B cell (primary cell): ENCODE measurements at regions not wholly inside any gene's neighbourhood (a gene's known extent, or its start where the extent isn't known, plus 50 kb on each side); places are given as distances from the start of the nearest gene placed in this dataset.

Experiments
- ATAC-seq: fragments of 200-7000 bp; cut with Tn5 transposase; one replicate; pipeline ENCODE4 v1.10.0; 2021; ENCODE audit warnings: low read depth, mild to moderate bottlenecking, moderate number of reproducible peaks, moderate library complexity
- CTCF ChIA-PET: fragments of 350-600 bp; sonication (Branson Sonifier 250); formaldehyde crosslinking; loops from one replicate; lab custom pipeline; 2021; ENCODE audit warnings: antibody characterized with exemption, inconsistent platforms; lab: Charles Lee
- POLR2A ChIA-PET: fragments of 350-600 bp; sonication (Branson Sonifier 250); formaldehyde crosslinking; loops from one replicate; lab custom pipeline; 2021; ENCODE audit warnings: antibody characterized with exemption; lab: Charles Lee
- DNase-seq: peaks from one replicate; pipeline ENCODE4 v3.0.0; 2013
- H2AFZ ChIP-seq: 2 replicates; pipeline ENCODE4 v1.6.1; 2012; ENCODE audit warnings: mild to moderate bottlenecking, low read depth, low read length; ENCODE audit not compliant: insufficient read depth, poor library complexity, severe bottlenecking
- H3K27ac ChIP-seq, 2 donors: 1 replicate in 1 of 2; 2 replicates in 1 of 2; pipeline ENCODE4 v1.5.1; 2012 to 2013; ENCODE audit warnings: low read length in 2 of 2, mild to moderate bottlenecking in 2 of 2, moderate library complexity in 1 of 2
- H3K27me3 ChIP-seq, 4 experiments: fragments of 200-600 bp in 1 of 4; sonication (generic) in 1 of 4; replicated peaks in 1 of 4; 1 replicate in 2 of 4; 2 replicates in 2 of 4; pipeline versions ENCODE4 v1.6.1 to v1.7.0; 2013 to 2016; ENCODE audit warnings: low read length in 3 of 4, mild to moderate bottlenecking in 2 of 4, mixed read lengths in 1 of 4, moderate library complexity in 1 of 4; ENCODE audit not compliant: insufficient read depth in 4 of 4, control insufficient read depth in 3 of 4; ENCODE audit errors: control extremely low read depth in 1 of 4
- H3K36me3 ChIP-seq, 2 experiments: replicated peaks in 1 of 2; 1 replicate in 1 of 2; 2 replicates in 1 of 2; pipeline versions ENCODE4 v1.6.1 to v1.7.1; 2013; ENCODE audit warnings: low read length in 1 of 2; ENCODE audit not compliant: insufficient read depth in 2 of 2, control insufficient read depth in 1 of 2; ENCODE audit errors: control extremely low read depth in 1 of 2, extremely low read depth in 1 of 2
- H3K4me1 ChIP-seq, 2 donors: fragments of 200-600 bp in 1 of 2; sonication (generic) in 1 of 2; 1 replicate in 1 of 2; 2 replicates in 1 of 2; pipeline versions ENCODE4 v1.5.1 to v1.6.1; 2013 to 2017; ENCODE audit warnings: low read length in 2 of 2; ENCODE audit not compliant: control insufficient read depth in 2 of 2, insufficient read depth in 2 of 2
- H3K4me2 ChIP-seq: replicated peaks from 2 replicates; pipeline ENCODE3; 2012; ENCODE audit warnings: mild to moderate bottlenecking, low read depth, low read length; ENCODE audit not compliant: poor library complexity, severe bottlenecking
- H3K4me3 ChIP-seq, 5 experiments: fragments of 200-600 bp in 1 of 5; sonication (generic) in 1 of 5; 1 replicate in 3 of 5; 2 replicates in 2 of 5; pipeline versions ENCODE4 v1.5.1 to v1.7.0; 2011 to 2016; ENCODE audit warnings: low read length in 4 of 5, mild to moderate bottlenecking in 4 of 5, low read depth in 2 of 5, control low read depth in 1 of 5, moderate library complexity in 1 of 5; ENCODE audit not compliant: insufficient read depth in 1 of 5; ENCODE audit errors: control extremely low read depth in 1 of 5, extremely low read depth in 1 of 5
- H3K79me2 ChIP-seq: fragments of 200-600 bp; sonication (generic); one replicate; pipeline ENCODE4 v1.6.0; 2016; ENCODE audit warnings: low read length; ENCODE audit not compliant: control insufficient read depth, insufficient read depth
- H3K9ac ChIP-seq: fragments of 200-600 bp; sonication (generic); 2 replicates; pipeline ENCODE4 v1.6.1; 2017; ENCODE audit warnings: mild to moderate bottlenecking, low read length, moderate library complexity
- H3K9me3 ChIP-seq, 3 donors: one replicate each; pipeline versions ENCODE4 v1.6.1 to v1.7.1; 2013; ENCODE audit warnings: low read length in 2 of 3; ENCODE audit not compliant: control insufficient read depth in 2 of 3, insufficient read depth in 1 of 3; ENCODE audit errors: control extremely low read depth in 1 of 3
- H4K20me1 ChIP-seq: 2 replicates; pipeline ENCODE4 v1.6.0; 2012; ENCODE audit warnings: mild to moderate bottlenecking, low read length; ENCODE audit not compliant: insufficient read depth, control insufficient read depth, poor library complexity, severe bottlenecking
- H3K27ac Mint-ChIP-seq: one replicate; pipeline ENCODE4 v1.8.0; 2021; ENCODE audit warnings: mixed read lengths
- H3K27me3 Mint-ChIP-seq: one replicate; pipeline ENCODE4 v1.8.0; 2021; ENCODE audit warnings: mixed read lengths
- H3K4me1 Mint-ChIP-seq: one replicate; pipeline ENCODE4 v1.8.0; 2021; ENCODE audit warnings: mixed read lengths
- H3K4me3 Mint-ChIP-seq: one replicate; pipeline ENCODE4 v1.8.0; 2021; ENCODE audit warnings: mixed read lengths
- H3K9me3 Mint-ChIP-seq: one replicate; pipeline ENCODE4 v1.8.0; 2022; ENCODE audit warnings: mixed read lengths; ENCODE audit not compliant: insufficient read depth
- EZH2 ChIP-seq: IDR thresholded peaks from 2 replicates; pipeline ENCODE4 v1.6.1; 2012; ENCODE audit warnings: borderline replicate concordance, low read depth, mild to moderate bottlenecking, moderate library complexity, low read length; ENCODE audit not compliant: insufficient read depth, poor library complexity, severe bottlenecking
- WGBS: methylation state at CpG from one replicate; pipeline ENCODE4 v1.1.5; 2013; ENCODE audit warnings: missing lambda C conversion rate; ENCODE audit not compliant: insufficient coverage; 5-methylcytosine and 5-hydroxymethylcytosine counted together
- intact Hi-C: fragments of 100-400 bp; cut with micrococcal nuclease; formaldehyde crosslinking; loops from one replicate; pipeline ENCODE4 v1.10.0; 2022
- TF ChIP-seq, protein P1 (sequence below): fragments of 200-600 bp; IDR thresholded peaks from one replicate; pipeline ENCODE4 v1.8.0; 2022; ENCODE audit warnings: antibody characterized with exemption, mild to moderate bottlenecking

DNA sequence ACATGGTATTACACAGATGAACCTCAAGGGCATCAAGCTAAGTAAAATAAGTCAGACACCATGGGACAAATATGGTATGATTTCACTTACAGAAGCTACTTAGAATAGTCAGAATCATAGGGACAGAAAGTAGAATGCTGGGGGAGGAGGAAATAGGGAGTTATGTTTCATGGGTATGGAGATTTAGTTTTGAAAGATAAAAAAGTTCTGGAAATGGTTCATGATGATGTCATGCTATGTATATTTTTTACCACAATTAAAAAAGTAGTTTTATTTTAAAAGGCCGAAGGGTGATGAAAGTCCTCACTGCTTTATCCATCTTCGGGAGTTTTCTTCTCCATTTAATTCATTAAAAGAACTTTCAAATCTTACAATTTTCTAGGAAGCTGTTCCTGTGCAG is 181.9 kb downstream of the CALCRL start:
- H3K27me3 Mint-ChIP-seq = no peaks in the 10 kb centered on the region
- no peaks in the 10 kb centered on the region for H3K4me1 Mint-ChIP-seq
- Histone ChIP-seq H3K27ac (no peak overlapping the region), H3K36me3 (no peaks in the 10 kb centered on the region), H2AFZ (no peak overlapping the region), H3K4me2 (no peak overlapping the region), H3K79me2 (no peaks in the 10 kb centered on the region), H3K9ac (no peak overlapping the region), H3K4me1 (no peaks in the 10 kb centered on the region), H3K27me3 (no peaks in the 10 kb centered on the region), H4K20me1 (no peaks in the 10 kb centered on the region), H3K4me3 (no peak overlapping the region), H3K9me3 (no peaks in the 10 kb centered on the region)
- H3K9me3 Mint-ChIP-seq = peaks cover 2% of the 10 kb centered on the region
- CTCF ChIA-PET = no interaction called here
- intact Hi-C loops = no loop called here
- H3K27ac Mint-ChIP-seq = no peak overlapping the region
- POLR2A ChIA-PET = no interaction called here
- 100% methylated on average over 1 of the region's 2 CpGs for WGBS
- no peak for ATAC-seq
- DNase-seq = no peak
- TF ChIP-seq EZH2 = no peak
- TF ChIP-seq, protein P1, sequence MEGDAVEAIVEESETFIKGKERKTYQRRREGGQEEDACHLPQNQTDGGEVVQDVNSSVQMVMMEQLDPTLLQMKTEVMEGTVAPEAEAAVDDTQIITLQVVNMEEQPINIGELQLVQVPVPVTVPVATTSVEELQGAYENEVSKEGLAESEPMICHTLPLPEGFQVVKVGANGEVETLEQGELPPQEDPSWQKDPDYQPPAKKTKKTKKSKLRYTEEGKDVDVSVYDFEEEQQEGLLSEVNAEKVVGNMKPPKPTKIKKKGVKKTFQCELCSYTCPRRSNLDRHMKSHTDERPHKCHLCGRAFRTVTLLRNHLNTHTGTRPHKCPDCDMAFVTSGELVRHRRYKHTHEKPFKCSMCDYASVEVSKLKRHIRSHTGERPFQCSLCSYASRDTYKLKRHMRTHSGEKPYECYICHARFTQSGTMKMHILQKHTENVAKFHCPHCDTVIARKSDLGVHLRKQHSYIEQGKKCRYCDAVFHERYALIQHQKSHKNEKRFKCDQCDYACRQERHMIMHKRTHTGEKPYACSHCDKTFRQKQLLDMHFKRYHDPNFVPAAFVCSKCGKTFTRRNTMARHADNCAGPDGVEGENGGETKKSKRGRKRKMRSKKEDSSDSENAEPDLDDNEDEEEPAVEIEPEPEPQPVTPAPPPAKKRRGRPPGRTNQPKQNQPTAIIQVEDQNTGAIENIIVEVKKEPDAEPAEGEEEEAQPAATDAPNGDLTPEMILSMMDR = no peak
- H3K4me3 Mint-ChIP-seq = no peak overlapping the region

DNA sequence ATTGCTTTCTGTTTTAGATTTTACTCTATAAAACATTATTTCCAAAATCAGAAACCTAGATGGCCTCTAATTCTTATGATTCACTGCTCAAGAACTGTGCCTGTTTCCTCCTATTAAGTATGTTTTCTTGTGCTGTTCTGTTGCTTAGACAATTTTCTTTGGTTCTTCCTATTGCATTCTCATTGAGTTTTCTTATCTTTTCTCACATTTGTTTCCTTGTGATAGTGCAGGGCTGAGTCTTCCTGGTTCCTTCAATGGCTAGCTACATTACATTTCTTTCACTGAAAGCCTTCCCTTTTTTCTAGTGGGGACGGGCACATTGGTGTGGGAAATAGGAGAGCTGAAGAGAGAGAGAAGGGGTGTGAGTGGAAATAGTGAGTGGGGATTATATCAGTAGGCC is 183.4 kb downstream of the CALCRL start:
- Histone ChIP-seq H2AFZ (no peak overlapping the region), H4K20me1 (no peaks in the 10 kb centered on the region), H3K9me3 (no peaks in the 10 kb centered on the region), H3K4me2 (no peak overlapping the region), H3K27ac (no peak overlapping the region), H3K4me3 (no peak overlapping the region), H3K9ac (no peak overlapping the region), H3K27me3 (no peaks in the 10 kb centered on the region), H3K79me2 (no peaks in the 10 kb centered on the region), H3K36me3 (no peaks in the 10 kb centered on the region), H3K4me1 (no peaks in the 10 kb centered on the region)
- Mint-ChIP-seq H3K4me1 (no peaks in the 10 kb centered on the region), H3K4me3 (no peak overlapping the region), H3K9me3 (peaks cover 2% of the 10 kb centered on the region), H3K27ac (no peak overlapping the region), H3K27me3 (no peaks in the 10 kb centered on the region)
- no CpG with 5 or more reads among the region's 1 CpG for WGBS
- ChIA-PET POLR2A (no interaction called here), CTCF (no interaction called here)
- ATAC-seq (no peak), DNase-seq (no peak)
- intact Hi-C loops = no loop called here
- TF ChIP-seq, protein P1 = no peak
- TF ChIP-seq EZH2 = no peak
